NCI-H2227 treated with DMSO at 0.1 percent for 48 hours (cell line): ENCODE measurements at regions not wholly inside any gene's neighbourhood (a gene's known extent, or its start where the extent isn't known, plus 50 kb on each side); places are given as distances from the start of the nearest gene placed in this dataset.

Experiments used
- DNase-seq: peaks from one replicate; lab custom pipeline; 2025; lab: John Stamatoyannopoulos, UW

DNA sequence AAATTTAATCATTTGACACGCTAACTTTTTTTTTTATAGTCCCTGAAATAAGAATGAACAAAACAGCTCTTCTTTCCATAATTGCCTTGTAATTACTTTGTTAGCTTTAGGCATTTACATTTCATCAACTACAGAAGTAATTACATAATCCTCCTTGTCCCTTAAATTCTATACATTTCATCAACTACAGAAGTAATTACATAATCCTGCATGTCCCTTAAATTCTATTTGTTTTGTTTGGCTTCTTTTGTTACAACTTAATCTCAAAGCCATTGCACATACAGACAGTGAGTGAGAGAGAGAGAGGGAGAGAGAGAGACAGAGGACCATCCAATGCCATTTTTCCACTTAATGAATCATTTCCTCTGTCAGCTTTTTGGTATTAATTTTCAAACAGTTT, 873.2 kb downstream of the METTL15 start:
- DNase-seq: no peak

DNA sequence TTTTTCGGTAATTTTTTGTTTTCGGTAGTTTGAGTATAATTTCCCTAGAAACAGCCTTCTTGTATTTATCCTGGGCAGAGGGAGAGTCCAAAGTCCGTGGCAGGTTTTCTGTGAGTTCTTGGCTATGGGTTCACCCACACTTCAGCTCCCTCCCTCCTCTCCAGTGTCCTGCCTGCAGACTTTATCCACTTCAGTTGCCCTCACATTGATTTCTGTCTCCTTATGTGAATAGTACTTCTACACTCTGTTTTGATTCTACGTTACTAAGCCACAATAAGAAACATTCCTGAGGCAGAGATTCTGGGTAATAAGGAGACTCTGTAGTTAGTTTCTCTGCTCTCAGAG, 868.6 kb downstream of the METTL15 start:
- DNase-seq: no peak

DNA sequence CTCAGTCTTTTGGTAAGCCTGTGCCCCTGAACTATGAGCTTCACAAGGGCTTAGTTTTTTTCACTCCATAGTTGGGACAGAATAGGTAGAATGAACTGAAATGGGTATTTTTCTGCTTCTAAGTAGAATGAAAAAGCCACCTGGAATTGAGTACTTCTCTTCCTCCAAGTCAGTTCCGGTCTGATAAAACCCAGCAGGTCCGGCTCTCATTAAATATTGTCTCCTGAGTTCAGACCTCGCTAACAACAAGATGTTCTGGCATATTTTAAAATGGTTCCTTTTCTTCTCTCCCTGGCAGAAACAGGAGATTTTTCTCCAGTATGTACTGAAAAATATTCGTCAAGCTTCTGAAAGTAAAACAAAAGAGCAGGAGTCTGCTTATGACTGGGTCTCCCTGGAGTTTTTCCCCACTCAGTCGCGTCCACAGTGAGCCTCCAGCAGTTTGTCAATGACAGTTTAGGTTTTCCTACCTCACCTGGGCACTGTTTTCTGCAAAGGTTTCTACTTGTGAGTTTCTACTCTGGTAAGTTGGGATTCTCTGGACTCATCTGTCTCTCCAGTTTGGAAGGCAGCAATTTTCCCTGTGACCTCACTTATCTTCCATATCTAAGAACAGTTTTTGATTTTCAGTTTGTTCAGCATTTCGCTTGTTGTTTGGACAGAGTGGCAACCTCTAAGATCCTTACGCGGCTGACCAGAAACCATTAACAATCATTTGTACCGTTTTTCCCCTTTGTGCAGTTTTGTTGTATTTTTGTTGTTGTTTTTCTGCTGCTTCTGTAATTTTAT, 868.0 kb downstream of the METTL15 start:
- DNase-seq: no peak

DNA sequence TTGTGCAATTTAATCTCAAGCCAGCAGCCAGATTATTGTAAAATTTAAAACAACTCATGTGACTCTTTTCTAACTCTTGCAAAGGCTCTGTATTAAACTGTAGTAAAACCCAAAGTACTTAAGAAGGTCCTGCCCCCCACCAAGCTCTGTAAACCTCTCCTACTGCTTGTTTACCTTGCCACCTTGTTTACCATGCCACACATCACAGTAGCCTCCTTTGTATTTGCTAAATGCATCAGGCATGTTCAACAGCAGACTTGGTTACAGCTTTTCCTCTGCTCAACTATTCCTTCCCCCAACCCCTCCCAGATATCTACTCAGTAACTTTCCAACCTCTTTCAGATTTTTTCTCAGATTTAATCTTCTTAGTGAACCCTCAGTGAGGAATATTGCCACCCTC, 861.6 kb downstream of the METTL15 start:
- no peak for DNase-seq

DNA sequence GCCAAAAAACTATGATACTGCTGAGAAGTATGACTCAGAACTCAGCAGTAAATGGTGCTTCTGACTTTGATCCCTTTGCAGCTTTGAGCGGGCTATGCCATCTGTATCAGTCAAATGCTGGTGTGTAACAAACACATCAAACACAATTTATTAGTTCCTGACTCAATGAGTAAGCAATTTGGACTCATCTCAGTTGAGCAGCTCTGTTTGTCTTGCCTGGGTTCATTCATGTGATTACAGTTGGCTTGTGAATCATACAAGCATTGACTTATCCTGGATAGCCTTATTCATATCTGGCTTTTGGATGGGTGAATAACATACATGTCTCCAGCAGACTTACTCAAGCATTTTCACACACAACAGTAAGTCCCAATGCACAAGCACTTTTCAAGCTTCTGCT, 858.8 kb downstream of the METTL15 start:
- DNase-seq: no peak

DNA sequence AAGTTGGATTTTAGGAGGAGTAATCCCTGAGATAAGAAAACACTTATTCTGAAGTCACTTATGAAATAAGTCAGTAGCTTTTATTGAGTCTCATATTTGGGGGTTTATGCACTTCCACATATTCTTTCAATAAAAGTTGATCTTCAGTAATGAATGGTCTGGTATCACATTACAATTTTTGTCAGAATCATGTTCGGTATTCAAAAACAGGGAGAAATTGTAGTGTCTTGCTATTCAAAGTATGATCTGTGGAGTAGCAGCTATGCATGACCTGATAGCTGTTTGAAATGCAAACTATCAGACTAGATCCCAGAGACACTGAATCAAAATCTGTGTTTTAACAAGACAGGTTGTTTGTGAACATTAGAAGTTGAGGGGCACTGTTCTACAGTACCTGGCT, 857.6 kb downstream of the METTL15 start:
- no peak for DNase-seq

DNA sequence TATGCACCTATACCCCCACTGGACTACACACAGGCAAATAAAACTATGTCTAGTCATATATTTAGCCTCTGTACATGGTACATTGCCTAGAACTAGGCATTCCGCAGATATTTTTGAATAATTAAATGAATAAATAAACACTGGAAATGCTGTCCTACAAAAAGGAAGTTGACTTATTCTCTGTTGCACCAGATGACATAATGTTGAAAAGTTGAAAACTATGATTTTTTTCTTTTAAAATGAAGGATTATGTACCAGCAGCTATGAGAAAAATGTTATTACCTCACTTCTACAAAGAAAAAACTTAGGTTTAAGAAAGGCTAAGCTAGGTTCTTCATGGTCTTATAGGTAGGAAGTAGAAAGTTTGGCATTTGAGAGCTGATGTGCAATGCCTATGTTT, 856.6 kb downstream of the METTL15 start:
- DNase-seq: no peak

DNA sequence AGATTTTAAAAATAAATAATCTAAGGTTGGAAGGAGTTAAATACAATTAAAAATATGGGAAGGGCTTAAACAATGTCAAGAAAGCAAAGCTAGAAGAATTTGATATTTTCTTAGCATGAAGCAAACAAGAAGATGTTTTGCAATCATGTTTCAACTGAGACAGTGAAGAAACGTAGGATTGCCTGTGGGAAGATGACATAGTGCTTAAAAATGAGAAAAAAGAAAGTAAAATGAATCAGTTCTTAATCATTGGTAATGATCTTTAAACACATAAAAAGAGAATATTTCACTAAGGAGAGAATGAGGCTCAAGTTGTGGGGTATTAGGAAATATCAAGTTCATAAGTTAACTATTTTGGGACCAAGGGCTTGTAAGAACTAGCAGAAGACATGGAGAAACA, 855.0 kb downstream of the METTL15 start:
- DNase-seq: no peak

DNA sequence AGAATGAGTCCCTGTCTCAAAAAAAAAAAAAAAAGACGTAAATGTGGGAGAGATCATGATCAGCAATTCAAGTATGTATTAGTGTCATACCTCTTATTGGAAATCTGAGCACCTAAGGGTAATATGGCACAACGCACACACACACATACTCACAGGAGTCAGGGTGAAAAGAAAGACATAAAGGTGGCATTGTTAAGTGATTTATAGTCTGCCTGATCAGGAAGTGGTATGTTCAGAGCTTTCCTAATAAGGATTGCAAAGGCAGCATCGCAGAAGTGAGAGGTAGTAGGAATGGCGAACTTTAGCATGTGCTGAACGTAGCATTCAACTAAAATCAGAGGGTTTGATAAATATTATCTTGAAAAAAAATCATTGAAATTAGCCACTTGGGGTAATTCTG, 854.3 kb downstream of the METTL15 start:
- no peak for DNase-seq

DNA sequence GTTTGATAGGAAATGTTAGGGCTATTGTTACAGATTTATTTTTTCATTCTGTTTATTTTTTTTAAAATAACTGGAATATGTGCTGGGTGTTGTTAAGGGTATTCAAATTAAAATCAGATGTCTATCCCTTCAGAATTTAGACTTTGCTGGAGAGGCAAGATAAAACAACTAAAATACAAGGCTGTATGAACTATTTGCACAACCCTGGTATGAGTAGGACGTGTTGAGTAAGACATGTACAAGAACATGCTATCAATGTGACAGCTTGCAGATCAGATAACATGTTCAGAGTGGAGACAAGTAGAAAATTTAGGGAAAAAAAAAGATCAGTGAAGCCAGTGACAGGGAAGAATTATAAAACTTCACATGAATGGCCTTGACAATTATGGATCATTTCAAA, 853.5 kb downstream of the METTL15 start:
- DNase-seq: no peak

DNA sequence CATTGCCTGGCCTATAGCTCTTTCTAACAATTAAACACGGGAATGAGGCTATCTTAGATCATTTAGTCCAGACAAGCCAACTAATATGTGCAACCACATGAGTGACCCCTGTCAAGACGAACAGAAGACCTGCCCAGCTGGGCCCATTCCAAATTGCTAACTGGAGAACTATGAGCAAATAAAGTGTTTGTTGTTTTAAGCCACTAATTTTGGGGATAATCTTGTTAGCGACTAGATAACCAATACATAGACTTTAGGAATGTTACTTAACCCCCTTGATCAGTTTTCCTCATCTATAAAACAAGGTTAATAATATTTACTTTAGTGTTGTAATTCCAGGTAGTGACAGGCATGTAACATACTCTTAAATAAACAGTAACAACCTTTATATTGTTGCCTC, 848.3 kb downstream of the METTL15 start:
- DNase-seq: no peak

DNA sequence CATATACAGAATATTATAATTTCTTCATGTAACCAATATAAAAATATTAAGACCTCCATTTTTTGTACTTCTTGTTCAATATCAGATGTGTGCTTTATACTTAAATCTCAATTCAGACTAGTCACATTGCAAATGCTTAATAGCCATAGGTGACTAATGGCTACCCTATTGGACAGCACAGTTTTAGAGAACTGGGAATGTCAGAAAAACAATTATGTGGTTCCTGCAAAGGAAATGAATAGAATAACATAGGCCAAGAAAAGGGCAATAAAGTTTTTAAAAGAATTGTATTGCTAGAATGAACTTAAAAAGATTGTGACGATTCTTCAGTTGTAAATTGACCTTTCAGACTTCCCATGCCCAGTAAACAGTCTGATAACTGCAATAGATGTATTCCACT, 843.0 kb downstream of the METTL15 start:
- DNase-seq: no peak

DNA sequence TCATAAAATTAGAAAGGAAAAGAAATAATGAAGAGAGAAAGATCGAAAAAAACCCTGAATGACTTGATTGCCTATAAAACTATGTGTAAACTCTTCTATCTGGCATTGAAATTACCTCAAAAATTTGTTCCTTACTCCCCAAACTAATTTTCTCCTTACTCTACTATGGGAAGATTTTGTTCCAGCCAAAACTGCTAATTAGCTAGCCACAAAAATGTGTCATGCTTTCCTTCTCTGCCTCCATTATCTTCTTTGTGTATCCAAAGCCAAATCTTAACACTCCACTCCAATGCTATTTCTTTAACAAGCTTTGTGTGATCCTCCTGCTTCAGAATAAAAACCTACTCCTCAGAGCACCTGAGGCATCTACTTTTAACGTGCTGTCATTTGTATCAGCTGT, 831.2 kb downstream of the METTL15 start:
- no peak for DNase-seq

DNA sequence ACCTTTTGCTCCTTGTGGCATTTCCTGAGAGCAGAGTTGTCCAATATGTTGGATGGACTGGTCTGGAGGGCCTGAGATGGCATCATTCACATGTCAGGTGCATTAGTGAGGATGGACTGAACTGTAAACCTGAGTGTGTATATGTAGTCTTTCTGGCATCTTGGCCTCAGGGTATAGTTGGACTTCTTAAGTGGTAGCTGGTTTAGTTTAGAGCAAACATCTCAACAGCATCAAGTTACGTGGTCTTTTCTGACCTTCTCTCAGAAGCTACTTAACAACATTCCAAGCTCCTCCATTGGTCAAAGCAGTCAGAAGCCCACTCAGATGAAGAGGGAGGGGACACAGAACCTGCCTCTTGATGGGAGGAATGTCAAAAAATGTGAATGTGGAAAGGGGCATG, 829.9 kb downstream of the METTL15 start:
- no peak for DNase-seq

DNA sequence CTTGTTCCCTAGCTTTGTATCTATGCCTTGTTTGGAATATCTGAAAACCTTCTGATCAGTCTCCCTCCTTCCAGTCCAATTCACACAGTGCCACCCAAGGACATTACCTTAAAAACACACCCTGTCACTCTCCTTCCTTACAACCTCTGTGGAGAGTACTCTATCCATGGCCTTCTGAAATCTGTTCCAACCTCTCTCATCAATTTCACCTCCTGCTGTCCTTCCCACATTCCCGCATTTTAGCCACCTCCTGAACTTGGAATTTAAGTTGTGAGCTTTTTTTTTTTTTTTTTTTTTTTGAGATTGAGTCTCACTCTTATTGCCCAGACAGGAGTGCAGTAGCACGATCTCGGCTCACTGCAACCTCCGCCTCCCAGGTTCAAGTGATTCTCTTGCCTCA, 824.8 kb downstream of the METTL15 start:
- DNase-seq: no peak

DNA sequence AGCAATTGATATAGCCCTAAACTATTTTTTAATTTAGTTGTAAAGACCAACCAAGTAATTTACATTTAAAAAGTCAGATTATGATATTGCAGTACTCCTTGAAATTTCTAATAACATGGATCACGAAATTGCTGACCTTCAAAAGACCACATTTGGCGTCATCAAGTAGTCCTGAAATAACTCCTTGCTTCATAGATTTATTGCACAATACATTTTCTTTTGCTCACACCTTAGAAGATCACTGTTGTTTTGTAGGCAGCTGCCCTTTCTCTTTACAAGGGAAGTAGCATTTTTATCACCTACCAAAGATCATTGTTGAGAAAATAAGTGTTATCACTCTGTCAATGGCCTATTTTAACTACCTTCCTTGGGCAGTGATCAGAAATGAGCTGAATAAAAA, 815.8 kb downstream of the METTL15 start:
- DNase-seq: no peak

DNA sequence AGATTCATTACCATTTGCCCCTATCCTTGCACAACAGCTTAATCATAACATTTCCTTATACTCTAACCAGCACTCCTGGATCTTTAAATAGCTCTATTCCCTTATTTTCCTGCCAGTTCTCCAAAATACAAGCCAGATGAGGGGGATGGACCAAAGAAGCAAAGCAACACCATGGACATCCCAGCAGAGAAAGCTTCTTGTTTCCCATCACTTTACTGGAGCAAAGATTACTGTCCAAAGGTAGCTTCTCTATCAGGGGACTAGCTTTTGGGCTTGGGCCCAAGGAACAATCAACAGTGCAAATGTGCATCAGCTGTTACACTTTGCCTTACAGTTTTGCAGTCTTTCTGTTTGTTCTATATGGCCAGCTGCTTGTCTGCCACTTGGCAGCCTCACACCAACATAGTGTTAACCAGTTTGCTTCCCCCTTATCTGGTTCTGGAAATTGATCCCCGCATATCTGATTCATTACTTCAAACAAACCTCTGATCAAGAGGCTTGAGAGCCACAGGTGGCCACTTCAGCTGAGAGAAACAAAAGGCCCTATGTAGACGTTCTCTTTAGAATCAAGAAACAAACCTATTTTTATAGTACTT, 814.3 kb downstream of the METTL15 start:
- DNase-seq: no peak

DNA sequence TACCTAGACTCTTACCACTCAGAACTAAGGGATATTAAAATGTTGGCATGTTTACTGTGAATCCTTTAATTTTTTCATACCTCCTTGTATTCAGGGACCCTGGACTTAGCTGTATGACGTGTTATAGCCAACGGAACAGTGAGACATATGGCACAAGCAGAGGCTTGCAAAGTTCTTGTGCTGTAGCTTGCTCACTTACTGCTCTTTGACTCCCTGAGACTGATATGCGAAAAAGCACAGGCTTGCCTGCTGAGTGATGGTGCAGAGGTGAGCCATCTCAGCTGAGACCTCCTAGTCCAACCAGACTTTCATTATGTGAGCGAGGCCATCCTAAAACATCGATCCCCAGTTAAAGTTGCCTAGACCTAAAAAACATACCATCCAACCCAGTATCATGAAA, 811.0 kb downstream of the METTL15 start:
- DNase-seq: no peak

DNA sequence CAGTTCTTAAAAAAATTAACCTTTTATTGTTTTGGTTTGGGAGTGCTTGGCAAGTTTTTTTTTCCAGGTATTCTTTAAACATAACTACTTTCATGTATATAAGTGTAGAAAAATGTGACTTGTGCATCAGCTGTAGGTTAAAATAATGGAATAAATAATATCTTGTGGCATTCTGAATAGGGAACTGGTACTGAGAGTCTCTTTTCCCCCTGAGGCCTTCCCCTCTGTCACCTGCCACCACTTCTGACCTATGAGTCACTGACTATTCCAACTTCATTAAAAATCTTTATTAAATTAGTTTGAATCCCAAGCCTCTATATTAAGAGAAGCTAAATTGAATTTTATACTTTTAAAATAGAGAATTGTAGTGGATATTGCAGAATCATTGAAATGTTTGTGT, 805.7 kb downstream of the METTL15 start:
- no peak for DNase-seq

DNA sequence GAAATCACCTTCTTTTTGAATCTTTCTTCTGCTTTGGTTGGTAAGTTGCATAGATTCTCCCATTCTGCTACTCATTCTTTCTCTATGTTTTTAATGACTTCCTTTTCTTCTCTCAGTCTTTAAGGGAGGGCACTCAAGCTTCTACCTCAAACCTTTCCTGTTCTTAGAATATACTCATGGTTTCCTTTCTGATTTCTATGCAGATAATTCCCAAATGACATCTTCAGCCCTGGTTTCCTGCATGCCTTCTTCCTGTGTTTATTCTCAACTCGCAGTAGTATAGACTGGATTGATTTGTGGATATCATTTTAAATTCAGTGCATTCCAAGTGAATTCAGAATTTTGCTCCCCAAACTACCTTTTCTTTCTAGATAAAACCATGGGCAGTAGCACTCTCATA, 803.6 kb downstream of the METTL15 start:
- DNase-seq: no peak

DNA sequence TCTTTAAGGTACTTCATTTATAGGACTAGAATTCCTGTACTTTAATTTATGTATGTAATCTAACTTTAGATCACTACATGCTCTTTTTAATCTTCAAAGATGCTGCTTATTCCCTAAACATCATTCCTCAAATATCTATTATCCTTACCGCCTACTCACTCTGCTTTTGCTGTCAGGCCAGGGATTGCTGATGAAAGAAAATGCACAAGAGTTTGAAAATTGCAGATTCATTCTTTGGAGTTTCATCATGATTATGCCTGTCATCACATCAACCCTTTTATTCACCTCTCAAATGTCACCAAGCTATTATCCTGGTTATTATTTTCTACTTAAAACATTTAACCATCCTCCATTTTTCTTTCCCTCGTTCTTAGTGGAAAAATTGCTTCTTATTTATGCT, 802.7 kb downstream of the METTL15 start:
- no peak for DNase-seq

DNA sequence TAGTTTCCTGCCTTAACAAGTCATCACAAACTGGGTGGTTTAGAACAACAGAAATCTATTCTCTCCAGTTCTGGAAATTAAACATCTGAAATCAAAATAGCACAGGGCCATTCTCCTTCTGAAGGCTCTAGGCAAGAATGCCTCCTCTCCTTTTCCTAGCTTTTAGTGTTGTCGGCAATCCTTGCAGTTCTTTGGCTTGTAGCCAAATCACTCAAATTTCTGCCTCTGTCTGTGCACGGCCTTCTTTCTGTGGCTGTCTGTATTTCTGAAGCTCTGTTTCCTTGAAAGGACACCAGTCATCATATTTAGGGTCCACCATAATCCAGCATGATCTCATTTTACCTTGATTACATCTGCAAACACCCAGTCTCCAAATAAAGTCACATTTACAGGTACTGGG, 795.5 kb downstream of the METTL15 start:
- DNase-seq: no peak

DNA sequence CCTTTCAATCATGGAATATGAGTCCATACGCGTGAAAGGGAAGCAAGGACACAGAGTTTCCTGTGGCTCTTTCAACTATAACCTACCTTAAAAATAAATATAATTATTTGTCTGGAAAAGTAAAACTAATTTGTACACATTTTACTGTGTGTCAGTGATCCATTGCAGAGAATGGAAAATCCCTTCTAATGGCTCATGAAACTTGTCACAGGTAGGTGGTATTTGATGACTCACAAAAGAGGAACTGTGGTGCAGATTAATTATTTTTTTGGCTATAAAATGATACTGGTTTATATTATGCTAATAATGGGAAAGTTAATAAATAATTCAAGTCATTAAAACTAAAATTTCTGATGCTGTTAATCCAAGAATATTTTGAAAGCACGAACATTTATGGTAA, 792.2 kb downstream of the METTL15 start:
- DNase-seq: no peak

DNA sequence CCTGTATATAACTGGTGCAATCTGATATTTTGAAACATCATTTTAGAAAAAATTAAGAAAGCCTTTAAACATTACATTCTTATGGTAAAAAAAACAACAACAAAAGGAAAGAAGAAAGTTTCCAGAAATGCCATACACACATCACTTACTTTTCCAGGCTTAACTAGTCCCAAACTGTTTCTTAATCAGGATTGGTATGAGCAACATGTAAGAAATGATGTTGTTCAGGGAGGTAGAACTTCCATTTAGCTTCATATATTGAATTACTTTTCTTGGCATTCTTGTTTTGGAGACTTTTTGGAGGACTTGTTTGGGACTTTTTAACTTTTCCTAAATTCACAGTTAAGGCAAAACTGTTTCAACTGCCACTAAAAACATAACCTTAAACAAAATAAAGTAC, 791.5 kb downstream of the METTL15 start:
- no peak for DNase-seq
